Stomach (tissue), 8 donors: ENCODE measurements at regions not wholly inside any gene's neighbourhood (a gene's known extent, or its start where the extent isn't known, plus 50 kb on each side); places are given as distances from the start of the nearest gene placed in this dataset.

ENCODE experiments used
- DNase-seq, 2 donors: peaks; one replicate each; pipeline versions ENCODE4 v3.0.0 to v3.0.0-alpha.2; 2013 to 2019
- H3K27ac ChIP-seq, 5 donors: fragments of 200-600 bp in 4 of 5; sonication (generic) in 4 of 5; one replicate each; pipeline ENCODE4 v1.5.1; 2013 to 2019; ENCODE audit warnings: mild to moderate bottlenecking in 1 of 5, moderate library complexity in 1 of 5
- H3K27me3 ChIP-seq, 3 donors: fragments of 200-600 bp; sonication (generic); one replicate each; pipeline ENCODE4 v1.5.1; 2017 to 2019; ENCODE audit warnings: mixed run types in 1 of 3
- H3K36me3 ChIP-seq, 4 donors: fragments of 200-600 bp; sonication (generic); 1 replicate in 3 of 4; 2 replicates in 1 of 4; pipeline ENCODE4 v1.5.1; 2016 to 2019
- H3K4me1 ChIP-seq, 4 donors: fragments of 200-600 bp; sonication (generic); one replicate each; pipeline ENCODE4 v1.5.1; 2016 to 2019
- H3K4me3 ChIP-seq, 4 donors: fragments of 200-600 bp; sonication (generic) in 3 of 4; one replicate each; pipeline ENCODE4 v1.5.1; 2016 to 2019; ENCODE audit warnings: mild to moderate bottlenecking in 1 of 4
- H3K9me3 ChIP-seq, 4 donors: fragments of 200-600 bp; sonication (generic); one replicate each; pipeline ENCODE4 v1.5.1; 2016 to 2019
- EP300 ChIP-seq: sonication (generic); formaldehyde crosslinking; IDR thresholded peaks from one replicate; pipeline ENCODE4 v1.6.1; 2017; ENCODE audit warnings: antibody characterized with exemption
- POLR2A ChIP-seq, 4 donors: fragments of 450-650 bp; IDR thresholded peaks; one replicate each; pipeline ENCODE4 v1.6.1; 2016; ENCODE audit warnings: antibody characterized with exemption in 4 of 4, control low read depth in 2 of 4, mild to moderate bottlenecking in 1 of 4, moderate library complexity in 1 of 4
- POLR2AphosphoS5 ChIP-seq, 3 donors: sonication (generic); formaldehyde crosslinking; IDR thresholded peaks; one replicate each; pipeline ENCODE4 v1.6.1; 2016; ENCODE audit warnings: antibody characterized with exemption in 3 of 3
- WGBS, 5 donors: extraction: QIAGEN DNeasy Blood & Tissue Kit in 3 of 5; methylation state at CpG; one replicate each; pipeline versions ENCODE4 v1.1.5 to v1.1.7; 2013 to 2018; 5-methylcytosine and 5-hydroxymethylcytosine counted together
- intact Hi-C: fragments of 100-400 bp; cut with DNase I; formaldehyde crosslinking; loops from one replicate; pipeline ENCODE4 v1.15.1; 2023; ENCODE audit warnings: low total_unique reads
- TF ChIP-seq, protein P1 (sequence below), 7 experiments: fragments of 450-650 bp in 4 of 7; fragments of 200-600 bp in 3 of 7; sonication (generic) in 3 of 7; IDR thresholded peaks; one replicate each; pipeline ENCODE4 v1.5.1; 2016 to 2019; ENCODE audit warnings: antibody characterized with exemption in 7 of 7, control low read depth in 2 of 7, mild to moderate bottlenecking in 1 of 7
- donor health status: healthy with polysubstance abuse.
- donor health status: Bipolar disorder and iron deficiency.
- donor health status: healthy.

- no peak for DNase-seq
- TF ChIP-seq POLR2A (IDR thresholded peaks at IDR 0.05) (no peak), POLR2AphosphoS5 (IDR thresholded peaks at IDR 0.05) (no peak), EP300 (no peak)
- TF ChIP-seq, protein P1, sequence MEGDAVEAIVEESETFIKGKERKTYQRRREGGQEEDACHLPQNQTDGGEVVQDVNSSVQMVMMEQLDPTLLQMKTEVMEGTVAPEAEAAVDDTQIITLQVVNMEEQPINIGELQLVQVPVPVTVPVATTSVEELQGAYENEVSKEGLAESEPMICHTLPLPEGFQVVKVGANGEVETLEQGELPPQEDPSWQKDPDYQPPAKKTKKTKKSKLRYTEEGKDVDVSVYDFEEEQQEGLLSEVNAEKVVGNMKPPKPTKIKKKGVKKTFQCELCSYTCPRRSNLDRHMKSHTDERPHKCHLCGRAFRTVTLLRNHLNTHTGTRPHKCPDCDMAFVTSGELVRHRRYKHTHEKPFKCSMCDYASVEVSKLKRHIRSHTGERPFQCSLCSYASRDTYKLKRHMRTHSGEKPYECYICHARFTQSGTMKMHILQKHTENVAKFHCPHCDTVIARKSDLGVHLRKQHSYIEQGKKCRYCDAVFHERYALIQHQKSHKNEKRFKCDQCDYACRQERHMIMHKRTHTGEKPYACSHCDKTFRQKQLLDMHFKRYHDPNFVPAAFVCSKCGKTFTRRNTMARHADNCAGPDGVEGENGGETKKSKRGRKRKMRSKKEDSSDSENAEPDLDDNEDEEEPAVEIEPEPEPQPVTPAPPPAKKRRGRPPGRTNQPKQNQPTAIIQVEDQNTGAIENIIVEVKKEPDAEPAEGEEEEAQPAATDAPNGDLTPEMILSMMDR (IDR thresholded peaks at IDR 0.05), result no peak
- Histone ChIP-seq H3K4me3 (no peak overlapping the region), H3K36me3 (no peaks in the 10 kb centered on the region), H3K4me1 (no peaks in the 10 kb centered on the region), H3K9me3 (no peaks in the 10 kb centered on the region), H3K27ac (no peak overlapping the region), H3K27me3 (no peaks in the 10 kb centered on the region)
- intact Hi-C loops, result no loop called here
- 78 to 88% (median 85%) methylated on average over 3 of the region's 3 CpGs for WGBS, 5 donors
Observed at GRCh38 chr4:43223820-43224219, 331.3 kb downstream of the GRXCR1 start.

DNA sequence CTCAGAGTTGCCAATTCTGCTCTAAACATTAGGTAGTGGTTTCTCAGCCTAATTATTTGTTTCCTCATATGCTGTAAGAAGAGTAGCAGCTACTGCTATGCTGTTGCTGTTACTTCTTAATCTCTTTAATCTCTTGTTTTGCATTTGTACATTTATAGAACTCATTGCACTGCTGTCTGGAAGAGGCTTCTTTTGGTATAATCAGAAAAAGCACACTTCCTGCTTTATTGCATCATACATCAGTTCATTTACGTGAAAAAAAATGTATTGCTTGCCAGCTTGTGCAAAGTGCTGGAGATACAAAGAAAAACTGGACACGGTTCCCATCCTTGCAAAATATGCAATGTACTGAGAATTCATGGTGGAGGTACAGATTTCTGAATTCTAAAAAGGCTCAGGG is 332.0 kb downstream of the GRXCR1 start:
- H3K27ac ChIP-seq, result no peak overlapping the region
- H3K9me3 ChIP-seq, result no peaks in the 10 kb centered on the region
- TF ChIP-seq, protein P1 (IDR thresholded peaks at IDR 0.05), result no peak
- TF ChIP-seq POLR2AphosphoS5 (IDR thresholded peaks at IDR 0.05) (no peak), EP300 (no peak), POLR2A (IDR thresholded peaks at IDR 0.05) (no peak)
- no peaks in the 10 kb centered on the region for H3K36me3 ChIP-seq
- H3K4me1 ChIP-seq, result no peaks in the 10 kb centered on the region
- intact Hi-C loops, result no loop called here
- no peak for DNase-seq
- 35 to 59% (median 55%) methylated on average over 2 of the region's 2 CpGs for WGBS, 5 donors
- H3K4me3 ChIP-seq, result no peak overlapping the region
- H3K27me3 ChIP-seq, result no peaks in the 10 kb centered on the region

DNA sequence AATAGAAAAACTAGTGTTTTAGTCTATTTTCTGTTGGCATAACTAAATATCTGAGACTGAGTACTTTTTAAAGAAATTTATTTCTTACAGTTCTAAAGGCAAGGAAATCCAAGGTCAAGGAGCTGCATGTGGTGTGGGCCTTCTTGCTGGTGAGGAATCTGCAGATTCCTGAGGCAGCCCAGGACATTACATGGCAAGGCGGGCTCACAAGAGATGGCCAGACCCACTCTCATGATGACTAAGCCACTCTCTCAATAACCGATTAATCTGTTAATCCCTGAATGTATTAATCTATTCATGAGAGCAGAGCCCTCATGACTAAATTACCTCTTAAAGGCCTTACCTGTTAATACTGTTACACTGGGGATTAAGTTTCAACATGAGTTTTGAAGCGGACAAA is 340.8 kb downstream of the GRXCR1 start:
- no peaks in the 10 kb centered on the region for H3K4me1 ChIP-seq
- DNase-seq, result no peak
- H3K27ac ChIP-seq, result no peak overlapping the region
- TF ChIP-seq EP300 (no peak), POLR2AphosphoS5 (IDR thresholded peaks at IDR 0.05) (no peak), POLR2A (IDR thresholded peaks at IDR 0.05) (no peak)
- TF ChIP-seq, protein P1 (IDR thresholded peaks at IDR 0.05), result no peak
- H3K36me3 ChIP-seq, result no peaks in the 10 kb centered on the region
- no peaks in the 10 kb centered on the region for H3K9me3 ChIP-seq
- intact Hi-C loops, result no loop called here
- H3K4me3 ChIP-seq, result no peak overlapping the region
- H3K27me3 ChIP-seq, result no peaks in the 10 kb centered on the region
- 92 to 97% (median 94%) methylated on average over 3 of the region's 3 CpGs for WGBS, 5 donors

GRCh38 chr4:43234626-43235415 is 342.3 kb downstream of the GRXCR1 start:
- no peak for TF ChIP-seq POLR2A (IDR thresholded peaks at IDR 0.05)
- TF ChIP-seq POLR2AphosphoS5 (IDR thresholded peaks at IDR 0.05), result no peak
- TF ChIP-seq, protein P1 (IDR thresholded peaks at IDR 0.05), result no peak
- TF ChIP-seq EP300, result no peak
- Histone ChIP-seq H3K9me3 (no peaks in the 10 kb centered on the region), H3K4me3 (no peak overlapping the region), H3K27me3 (no peaks in the 10 kb centered on the region), H3K27ac (no peak overlapping the region), H3K36me3 (no peaks in the 10 kb centered on the region), H3K4me1 (no peaks in the 10 kb centered on the region)
- no peak for DNase-seq
- intact Hi-C loops, result no loop called here
- WGBS, 5 donors, result 72 to 79% (median 77%) methylated on average over 5 of the region's 5 CpGs
